WTC11 (cell line): ENCODE measurements at regions not wholly inside any gene's neighbourhood (a gene's known extent, or its start where the extent isn't known, plus 50 kb on each side); places are given as distances from the start of the nearest gene placed in this dataset.

ENCODE experiments used
- CTCF ChIP-seq: fragments of 200-600 bp; IDR thresholded peaks from 2 replicates; pipeline ENCODE4 v1.8.0; 2022; ENCODE audit warnings: antibody characterized with exemption
- MYBL2 ChIP-seq: sonication (generic); formaldehyde crosslinking; IDR thresholded peaks from 2 replicates; pipeline ENCODE4 v1.8.1; 2023; ENCODE audit warnings: mild to moderate bottlenecking, moderate library complexity, missing genetic modification reagents
- OVOL2 ChIP-seq: fragments of 250-450 bp; sonication (Bioruptor Pico); IDR thresholded peaks from 2 replicates; pipeline ENCODE4 v1.9.0; 2021; ENCODE audit warnings: mild to moderate bottlenecking, borderline replicate concordance
- USF2 ChIP-seq: sonication (generic); formaldehyde crosslinking; IDR thresholded peaks from 2 replicates; pipeline ENCODE4 v1.8.1; 2023; ENCODE audit warnings: mild to moderate bottlenecking, missing genetic modification reagents, moderate library complexity
- ZNF121 ChIP-seq: sonication (generic); formaldehyde crosslinking; IDR thresholded peaks from 2 replicates; pipeline ENCODE4 v1.8.0; 2023; ENCODE audit warnings: missing genetic modification reagents
- ZNF263 ChIP-seq: sonication (generic); formaldehyde crosslinking; IDR thresholded peaks from 2 replicates; pipeline ENCODE4 v1.8.1; 2022; ENCODE audit warnings: low read depth, mild to moderate bottlenecking, moderate library complexity, missing genetic modification reagents

GRCh38 chr9:30597608-30598007, 1786.8 kb upstream of the ACO1 start:
- TF ChIP-seq MYBL2 (CRISPR knock-in tag) (no peak), CTCF (no peak), USF2 (CRISPR knock-in tag) (no peak), ZNF263 (no peak), OVOL2 (no peak), ZNF121 (no peak)
